Amniotic stem cell (primary cell): ENCODE measurements at regions not wholly inside any gene's neighbourhood (a gene's known extent, or its start where the extent isn't known, plus 50 kb on each side); places are given as distances from the start of the nearest gene placed in this dataset.

ENCODE experiments used
- DNase-seq: peaks from one replicate; lab custom pipeline; 2025; lab: John Stamatoyannopoulos, UW

- no peak for DNase-seq
Observed at GRCh38 chr13:77423296-77423695, 96.4 kb upstream of the MYCBP2 start.

GRCh38 chr13:77422724-77423123 is 95.8 kb upstream of the MYCBP2 start:
- DNase-seq, result no peak

- DNase-seq, result no peak
Observed at GRCh38 chr13:77417897-77418296, 91.0 kb upstream of the MYCBP2 start.

GRCh38 chr13:77416666-77417212 is 89.8 kb upstream of the MYCBP2 start:
- no peak for DNase-seq

GRCh38 chr13:77415253-77416071 is 88.6 kb upstream of the MYCBP2 start:
- DNase-seq, result no peak

GRCh38 chr13:77412860-77413259 is 86.0 kb upstream of the MYCBP2 start:
- no peak for DNase-seq

- DNase-seq, result no peak
Observed at GRCh38 chr13:77412116-77412635, 85.3 kb upstream of the MYCBP2 start.

GRCh38 chr13:77409412-77409811 is 82.5 kb upstream of the MYCBP2 start:
- DNase-seq, result no peak

- DNase-seq, result no peak
Observed at GRCh38 chr13:77406644-77407440, 79.9 kb upstream of the MYCBP2 start.

- DNase-seq, result no peak
Observed at GRCh38 chr13:77398825-77399620, 72.1 kb upstream of the MYCBP2 start.

GRCh38 chr13:77397636-77398035 is 70.7 kb upstream of the MYCBP2 start:
- DNase-seq, result no peak

- DNase-seq, result no peak
Observed at GRCh38 chr13:77391475-77391874, 64.6 kb upstream of the MYCBP2 start.

GRCh38 chr13:77390391-77390790 is 63.5 kb upstream of the MYCBP2 start:
- no peak for DNase-seq

GRCh38 chr13:77389625-77390000 is 62.7 kb upstream of the MYCBP2 start:
- DNase-seq, result no peak

- no peak for DNase-seq
Observed at GRCh38 chr13:77388944-77389624, 62.2 kb upstream of the MYCBP2 start.

- DNase-seq, result no peak
Observed at GRCh38 chr13:77387607-77388200, 60.8 kb upstream of the MYCBP2 start.

GRCh38 chr13:77386880-77387606 is 60.1 kb upstream of the MYCBP2 start:
- DNase-seq, result peak; percentile 48

- no peak for DNase-seq
Observed at GRCh38 chr13:77386046-77386445, 59.2 kb upstream of the MYCBP2 start.

GRCh38 chr13:77384999-77385398 is 58.1 kb upstream of the MYCBP2 start:
- no peak for DNase-seq

- no peak for DNase-seq
Observed at GRCh38 chr13:77383097-77383496, 56.2 kb upstream of the MYCBP2 start.
